Endothelial cell (in vitro differentiated cells): ENCODE measurements at regions not wholly inside any gene's neighbourhood (a gene's known extent, or its start where the extent isn't known, plus 50 kb on each side); places are given as distances from the start of the nearest gene placed in this dataset.

ENCODE experiments used
- DNase-seq: peaks from one replicate; pipeline ENCODE4 v3.0.0; 2021; ENCODE audit warnings: low spot score
- H3K27ac Mint-ChIP-seq: one replicate; pipeline ENCODE4 v1.8.0; 2021; ENCODE audit warnings: mixed read lengths, inconsistent platforms; ENCODE audit not compliant: unreplicated experiment
- H3K27me3 Mint-ChIP-seq: one replicate; pipeline ENCODE4 v1.8.0; 2021; ENCODE audit warnings: mild to moderate bottlenecking, moderate library complexity, mixed read lengths, inconsistent platforms; ENCODE audit not compliant: unreplicated experiment
- H3K36me3 Mint-ChIP-seq: one replicate; pipeline ENCODE4 v1.8.0; 2021; ENCODE audit warnings: mild to moderate bottlenecking, low read depth, mixed read lengths, inconsistent platforms; ENCODE audit not compliant: unreplicated experiment
- H3K4me1 Mint-ChIP-seq: one replicate; pipeline ENCODE4 v1.8.0; 2021; ENCODE audit warnings: mild to moderate bottlenecking, mixed read lengths, inconsistent platforms; ENCODE audit not compliant: unreplicated experiment
- H3K4me3 Mint-ChIP-seq: one replicate; pipeline ENCODE4 v1.8.0; 2021; ENCODE audit warnings: mild to moderate bottlenecking, mixed read lengths, inconsistent platforms; ENCODE audit not compliant: unreplicated experiment
- H3K9me3 Mint-ChIP-seq: one replicate; pipeline ENCODE4 v1.8.0; 2021; ENCODE audit warnings: mixed read lengths, inconsistent platforms; ENCODE audit not compliant: unreplicated experiment
- CTCF ChIP-seq: fragments of 200-600 bp; sonication (generic); IDR thresholded peaks from one replicate; pipeline ENCODE4 v1.5.0; 2021; ENCODE audit warnings: antibody characterized with exemption; ENCODE audit not compliant: unreplicated experiment

- Mint-ChIP-seq H3K27ac (no peak overlapping the region), H3K4me1 (no peaks in the 10 kb centered on the region), H3K27me3 (peaks cover 1% of the 10 kb centered on the region), H3K9me3 (no peaks in the 10 kb centered on the region), H3K36me3 (no peaks in the 10 kb centered on the region), H3K4me3 (no peak overlapping the region)
- TF ChIP-seq CTCF, result no peak
- no peak for DNase-seq
Measured at GRCh38 chrX:38856670-38857265, 55.5 kb downstream of the MID1IP1 start.

DNA sequence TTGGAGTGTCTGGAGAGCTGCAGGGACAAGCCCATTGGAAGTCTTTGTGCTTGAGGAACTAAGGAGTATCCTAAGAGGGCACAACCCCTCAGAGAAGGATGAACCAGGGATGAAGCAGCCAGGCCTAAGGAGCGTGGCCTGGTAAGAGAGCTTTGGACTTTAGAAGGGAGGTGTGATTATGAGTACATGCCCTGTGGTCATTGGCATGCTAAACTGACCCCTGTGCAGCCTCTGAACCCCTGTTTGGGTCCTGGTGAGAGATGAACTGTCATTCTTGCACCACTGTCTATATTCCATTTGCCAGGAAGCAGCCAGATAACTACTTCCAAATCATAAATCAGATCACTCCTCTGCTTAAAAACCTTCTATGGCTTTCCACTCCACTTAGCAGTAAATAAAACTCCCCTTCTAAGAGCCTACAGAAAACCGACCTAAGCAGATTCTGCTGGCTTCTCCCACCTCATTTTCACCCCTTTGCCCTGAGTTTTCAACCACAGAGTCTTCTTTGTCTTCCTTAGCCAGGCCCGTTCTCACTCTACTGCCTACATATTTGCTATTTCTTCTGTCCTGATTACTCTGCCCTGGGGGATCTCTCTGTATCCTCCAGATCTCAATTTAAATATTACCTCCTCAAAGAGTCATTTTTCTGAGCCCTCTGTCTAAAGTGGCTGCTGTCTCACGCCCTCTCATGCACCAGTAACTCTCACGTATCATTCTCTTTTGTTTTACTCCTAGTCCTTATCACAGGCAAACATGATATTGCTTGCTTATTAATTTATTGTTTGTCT is 56.7 kb downstream of the MID1IP1 start:
- Mint-ChIP-seq H3K27me3 (peaks cover 1% of the 10 kb centered on the region), H3K27ac (no peak overlapping the region), H3K9me3 (no peaks in the 10 kb centered on the region), H3K4me3 (no peak overlapping the region), H3K4me1 (no peaks in the 10 kb centered on the region), H3K36me3 (no peaks in the 10 kb centered on the region)
- no peak for TF ChIP-seq CTCF
- no peak for DNase-seq

GRCh38 chrX:38859602-38860001 is 58.3 kb downstream of the MID1IP1 start:
- no peak for DNase-seq
- TF ChIP-seq CTCF, result no peak
- Mint-ChIP-seq H3K36me3 (no peaks in the 10 kb centered on the region), H3K9me3 (no peaks in the 10 kb centered on the region), H3K4me3 (no peak overlapping the region), H3K27me3 (no peaks in the 10 kb centered on the region), H3K4me1 (no peaks in the 10 kb centered on the region), H3K27ac (no peak overlapping the region)

- TF ChIP-seq CTCF, result no peak
- H3K27me3 Mint-ChIP-seq, result no peaks in the 10 kb centered on the region
- no peak overlapping the region for H3K4me3 Mint-ChIP-seq
- H3K36me3 Mint-ChIP-seq, result no peaks in the 10 kb centered on the region
- no peaks in the 10 kb centered on the region for H3K4me1 Mint-ChIP-seq
- no peak overlapping the region for H3K27ac Mint-ChIP-seq
- no peak for DNase-seq
- no peaks in the 10 kb centered on the region for H3K9me3 Mint-ChIP-seq
Measured at GRCh38 chrX:38860106-38861013, 59.1 kb downstream of the MID1IP1 start.
